Adrenal gland (tissue), 9 donors: ENCODE measurements at regions not wholly inside any gene's neighbourhood (a gene's known extent, or its start where the extent isn't known, plus 50 kb on each side); places are given as distances from the start of the nearest gene placed in this dataset.

ENCODE experiments used
- DNase-seq, 7 donors: peaks; one replicate each; pipeline ENCODE4 v3.0.0-alpha.2; 2019 to 2020
- H3K27ac ChIP-seq, 5 donors: fragments of 200-600 bp; sonication (generic) in 4 of 5; 1 replicate in 3 of 5; 2 replicates in 2 of 5; pipeline versions ENCODE4 v1.5.1 to v1.8.0; 2016 to 2020; ENCODE audit warnings: mild to moderate bottlenecking in 1 of 5
- H3K27me3 ChIP-seq: fragments of 200-600 bp; 2 replicates; pipeline ENCODE4 v1.8.0; 2021
- H3K36me3 ChIP-seq, 2 donors: fragments of 200-600 bp; replicated peaks in 1 of 2; 1 replicate in 1 of 2; 2 replicates in 1 of 2; pipeline versions ENCODE4 v1.5.1 to v1.8.0; 2018 to 2022
- H3K4me1 ChIP-seq, 2 donors: fragments of 200-600 bp; replicated peaks in 1 of 2; 1 replicate in 1 of 2; 2 replicates in 1 of 2; pipeline versions ENCODE4 v1.5.1 to v1.8.0; 2018 to 2021
- H3K4me3 ChIP-seq, 4 donors: fragments of 200-600 bp; sonication (generic) in 3 of 4; one replicate each; pipeline ENCODE4 v1.5.1; 2016 to 2018
- H3K9me3 ChIP-seq, 3 donors: fragments of 200-600 bp; sonication (generic) in 1 of 3; replicated peaks in 1 of 3; 1 replicate in 2 of 3; 2 replicates in 1 of 3; pipeline versions ENCODE4 v1.5.1 to v1.8.0; 2016 to 2021
- POLR2A ChIP-seq, 2 donors: fragments of 450-650 bp; IDR thresholded peaks; one replicate each; pipeline ENCODE4 v1.6.1; 2017; ENCODE audit warnings: antibody characterized with exemption in 2 of 2, mild to moderate bottlenecking in 2 of 2, moderate library complexity in 1 of 2
- WGBS, 4 donors: extraction: QIAGEN DNeasy Blood & Tissue Kit in 2 of 4; methylation state at CpG; one replicate each; pipeline versions ENCODE4 v1.1.5 to v1.1.7; 2013 to 2017; 5-methylcytosine and 5-hydroxymethylcytosine counted together
- intact Hi-C, 2 donors: fragments of 100-400 bp; cut with DNase I; formaldehyde crosslinking; loops; one replicate each; pipeline versions ENCODE4 v1.14.1 to v1.15.0; 2022 to 2023
- TF ChIP-seq, protein P1 (sequence below), 6 experiments: fragments of 450-650 bp in 4 of 6; fragments of 200-600 bp in 2 of 6; sonication (generic) in 1 of 6; IDR thresholded peaks; 1 replicate in 5 of 6; 2 replicates in 1 of 6; pipeline versions ENCODE4 v1.5.1 to v1.8.0; 2016 to 2021; ENCODE audit warnings: antibody characterized with exemption in 6 of 6, mild to moderate bottlenecking in 2 of 6, moderate library complexity in 1 of 6
- donor health status: healthy with polysubstance abuse.
- donor health status: Bipolar disorder and iron deficiency.
- donor health status: DM: yes; HTN: yes; CAD: no.
- donor health status: DM: no; HTN: no; CAD: no.
- donor health status: DM: no; HTN: no; CAD: no.

DNA sequence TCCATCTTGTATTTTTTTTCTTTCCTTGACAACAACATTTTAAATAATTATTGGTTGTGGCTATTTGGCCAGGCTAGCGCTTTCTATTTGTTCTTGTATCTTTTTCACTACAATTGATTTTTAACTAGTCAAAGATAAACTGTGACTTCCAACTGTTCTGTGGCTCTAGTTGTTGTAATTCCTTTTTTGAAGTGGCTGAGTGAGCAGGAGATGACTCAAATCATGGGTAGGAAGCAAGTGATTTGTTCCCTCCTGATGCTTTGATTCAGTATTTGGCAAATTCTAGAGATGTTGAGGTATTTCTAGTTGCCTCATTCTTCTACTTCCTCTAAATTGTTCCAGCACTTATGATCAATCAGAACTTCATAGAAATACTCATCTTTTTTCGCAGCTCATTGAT, 633.5 kb downstream of the RERGL start:
- Histone ChIP-seq H3K27me3 (no peaks in the 10 kb centered on the region), H3K4me3 (no peak overlapping the region), H3K4me1 (no peaks in the 10 kb centered on the region), H3K36me3 (no peaks in the 10 kb centered on the region), H3K27ac (no peak overlapping the region), H3K9me3 (no peaks in the 10 kb centered on the region)
- intact Hi-C loops, result no loop called here
- 51 to 73% (median 68%) methylated on average over 2 of the region's 2 CpGs for WGBS, 4 donors
- TF ChIP-seq POLR2A (IDR thresholded peaks at IDR 0.05), result no peak
- TF ChIP-seq, protein P1, sequence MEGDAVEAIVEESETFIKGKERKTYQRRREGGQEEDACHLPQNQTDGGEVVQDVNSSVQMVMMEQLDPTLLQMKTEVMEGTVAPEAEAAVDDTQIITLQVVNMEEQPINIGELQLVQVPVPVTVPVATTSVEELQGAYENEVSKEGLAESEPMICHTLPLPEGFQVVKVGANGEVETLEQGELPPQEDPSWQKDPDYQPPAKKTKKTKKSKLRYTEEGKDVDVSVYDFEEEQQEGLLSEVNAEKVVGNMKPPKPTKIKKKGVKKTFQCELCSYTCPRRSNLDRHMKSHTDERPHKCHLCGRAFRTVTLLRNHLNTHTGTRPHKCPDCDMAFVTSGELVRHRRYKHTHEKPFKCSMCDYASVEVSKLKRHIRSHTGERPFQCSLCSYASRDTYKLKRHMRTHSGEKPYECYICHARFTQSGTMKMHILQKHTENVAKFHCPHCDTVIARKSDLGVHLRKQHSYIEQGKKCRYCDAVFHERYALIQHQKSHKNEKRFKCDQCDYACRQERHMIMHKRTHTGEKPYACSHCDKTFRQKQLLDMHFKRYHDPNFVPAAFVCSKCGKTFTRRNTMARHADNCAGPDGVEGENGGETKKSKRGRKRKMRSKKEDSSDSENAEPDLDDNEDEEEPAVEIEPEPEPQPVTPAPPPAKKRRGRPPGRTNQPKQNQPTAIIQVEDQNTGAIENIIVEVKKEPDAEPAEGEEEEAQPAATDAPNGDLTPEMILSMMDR (IDR thresholded peaks at IDR 0.05), result no peak
- DNase-seq, result no peak

DNA sequence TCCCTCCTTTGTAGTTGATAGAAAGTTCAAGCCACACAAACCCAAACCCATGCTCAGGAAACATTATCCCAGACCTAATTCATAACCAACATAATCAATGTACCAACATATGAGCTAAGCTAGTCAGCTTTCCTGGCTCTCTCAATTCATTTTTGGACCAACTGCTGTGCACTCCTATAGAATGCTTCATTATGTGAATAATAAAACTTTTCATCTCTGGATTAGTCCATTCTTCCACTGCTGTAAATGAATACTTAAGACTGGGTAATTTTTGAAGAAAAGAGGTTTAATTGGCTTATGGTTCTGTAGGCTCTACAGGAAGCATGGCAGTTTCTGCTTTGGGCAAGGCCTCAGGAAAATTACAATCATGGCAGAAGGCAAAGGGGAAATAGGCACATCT, 651.9 kb downstream of the RERGL start:
- Histone ChIP-seq H3K4me1 (no peaks in the 10 kb centered on the region), H3K9me3 (no peaks in the 10 kb centered on the region), H3K4me3 (no peak overlapping the region), H3K36me3 (no peaks in the 10 kb centered on the region), H3K27ac (no peak overlapping the region), H3K27me3 (no peaks in the 10 kb centered on the region)
- TF ChIP-seq, protein P1 (IDR thresholded peaks at IDR 0.05), result no peak
- TF ChIP-seq POLR2A (IDR thresholded peaks at IDR 0.05), result no peak
- intact Hi-C loops, result no loop called here
- DNase-seq, result no peak

DNA sequence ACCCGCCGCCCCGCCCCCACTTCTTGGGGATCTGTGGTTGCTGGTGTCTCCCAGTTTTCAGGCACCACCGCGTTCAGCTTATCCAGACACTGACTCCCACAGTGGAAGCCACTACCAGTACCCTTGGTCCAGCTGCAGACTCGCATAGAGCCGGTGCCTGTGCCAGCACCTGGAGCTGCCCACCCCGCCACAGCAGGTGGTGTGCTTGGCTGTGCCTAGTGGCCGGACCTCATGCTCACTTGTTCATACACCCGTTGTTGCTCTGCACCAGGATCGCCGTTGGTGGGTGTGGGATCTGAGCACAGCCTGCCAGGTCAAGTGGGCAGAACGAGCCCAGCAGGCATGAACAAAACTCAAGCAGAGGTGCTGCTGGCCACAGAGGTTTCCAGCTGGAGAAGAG, 673.2 kb downstream of the RERGL start:
- H3K4me1 ChIP-seq, result no peaks in the 10 kb centered on the region
- no peak for TF ChIP-seq POLR2A (IDR thresholded peaks at IDR 0.05)
- TF ChIP-seq, protein P1 (IDR thresholded peaks at IDR 0.05), result no peak
- DNase-seq, result no peak
- WGBS, 4 donors, result 84 to 95% (median 88%) methylated on average over 13 of the region's 13 CpGs
- H3K4me3 ChIP-seq, result no peak overlapping the region
- H3K9me3 ChIP-seq, result no peaks in the 10 kb centered on the region
- intact Hi-C loops, result no loop called here
- no peak overlapping the region for H3K27ac ChIP-seq
- H3K36me3 ChIP-seq, result no peaks in the 10 kb centered on the region
- H3K27me3 ChIP-seq, result no peaks in the 10 kb centered on the region

DNA sequence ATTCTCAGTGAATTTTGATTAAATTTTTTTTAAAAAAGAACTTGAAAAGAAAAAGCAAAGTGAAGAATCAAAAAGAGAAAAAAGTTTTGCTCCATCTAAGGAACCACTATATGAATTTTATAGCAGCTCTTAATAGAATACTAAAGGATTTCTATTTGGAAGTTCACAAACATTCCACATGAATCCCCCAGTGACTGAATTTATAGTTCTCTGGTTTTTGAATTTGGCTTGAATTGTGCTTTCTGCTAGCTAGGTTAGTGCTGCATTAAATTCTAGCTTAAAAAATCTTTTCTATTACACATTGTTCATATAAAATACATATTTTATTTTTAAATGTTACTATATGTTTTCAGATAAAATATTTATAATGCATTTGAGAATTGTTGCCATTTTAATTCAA, 675.4 kb downstream of the RERGL start:
- no peaks in the 10 kb centered on the region for H3K36me3 ChIP-seq
- intact Hi-C loops, result no loop called here
- H3K4me3 ChIP-seq, result no peak overlapping the region

More for the DNA sequence above, 675.4 kb downstream of the RERGL start:
- no peaks in the 10 kb centered on the region for H3K9me3 ChIP-seq
- H3K4me1 ChIP-seq, result no peaks in the 10 kb centered on the region
- no peak overlapping the region for H3K27ac ChIP-seq
- H3K27me3 ChIP-seq, result no peaks in the 10 kb centered on the region
- no peak for DNase-seq
- TF ChIP-seq, protein P1 (IDR thresholded peaks at IDR 0.05), result no peak
- TF ChIP-seq POLR2A (IDR thresholded peaks at IDR 0.05), result no peak
